GM12872 (cell line): ENCODE measurements at regions not wholly inside any gene's neighbourhood (a gene's known extent, or its start where the extent isn't known, plus 50 kb on each side); places are given as distances from the start of the nearest gene placed in this dataset.

Experiments
- CTCF ChIP-seq: IDR thresholded peaks from 3 replicates; pipeline ENCODE4 v1.5.1; 2011; ENCODE audit warnings: low read depth, mild to moderate bottlenecking, low read length, moderate library complexity; ENCODE audit not compliant: insufficient read depth

- no peak for TF ChIP-seq CTCF
Observed at GRCh38 chr3:18007980-18008379, 265.5 kb upstream of the TBC1D5 start.

DNA sequence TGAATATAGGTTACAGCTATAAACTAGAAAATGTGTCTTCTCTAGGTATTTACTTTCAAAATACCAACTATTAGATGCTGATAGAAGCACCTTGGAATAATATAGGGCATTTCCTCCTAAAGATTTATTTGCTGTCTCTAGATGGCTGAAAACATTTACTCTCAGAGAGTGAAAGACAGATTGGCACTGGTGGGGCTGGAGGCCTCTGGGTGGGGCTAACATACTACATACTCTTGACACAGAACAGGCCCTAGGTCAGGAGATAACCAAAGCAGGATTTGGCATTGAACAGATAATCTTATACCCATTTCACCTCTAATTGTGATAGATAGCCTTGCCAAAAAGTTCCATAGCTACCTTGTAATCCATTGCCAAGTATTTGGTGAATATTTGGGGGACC lies 253.3 kb upstream of the TBC1D5 start:
- no peak for TF ChIP-seq CTCF

- no peak for TF ChIP-seq CTCF
Observed at GRCh38 chr3:17994167-17994566, 251.7 kb upstream of the TBC1D5 start.

- TF ChIP-seq CTCF: no peak
Observed at GRCh38 chr3:17990390-17990789, 248.0 kb upstream of the TBC1D5 start.

GRCh38 chr3:17986348-17986816 lies 244.0 kb upstream of the TBC1D5 start:
- no peak for TF ChIP-seq CTCF

DNA sequence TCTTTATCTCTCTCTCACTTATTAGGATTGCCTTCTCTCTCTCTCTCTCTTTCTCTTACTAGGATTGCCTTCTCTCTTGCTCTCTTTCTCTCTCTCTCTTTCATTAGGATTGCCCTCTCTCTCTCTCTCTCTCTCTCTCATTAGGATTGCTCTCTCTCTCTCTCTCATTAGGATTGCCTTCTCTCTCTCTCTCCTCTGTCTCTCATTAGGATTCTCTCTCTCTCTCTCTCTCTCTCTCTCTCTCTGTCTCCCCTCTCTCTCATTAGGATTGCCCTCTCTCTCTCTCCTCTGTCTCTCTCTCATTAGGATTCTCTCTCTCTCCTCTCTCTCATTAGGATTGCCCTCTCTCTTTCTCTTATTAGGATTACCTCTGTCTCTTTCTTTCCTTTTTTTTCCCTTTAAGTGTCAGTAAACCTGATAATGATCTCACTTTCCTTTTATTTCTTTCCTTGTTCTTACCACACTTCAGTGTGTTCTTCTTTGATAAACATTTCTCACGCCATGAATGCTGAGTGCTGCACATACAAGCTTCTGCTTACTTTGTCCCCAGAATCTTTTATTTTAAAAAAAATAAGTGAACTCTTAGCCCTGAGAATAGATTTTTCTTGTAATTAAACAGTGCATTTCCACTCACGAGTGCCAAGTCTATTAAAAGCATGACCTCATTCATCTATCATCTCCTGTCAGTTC lies 243.4 kb upstream of the TBC1D5 start:
- TF ChIP-seq CTCF: no peak

DNA sequence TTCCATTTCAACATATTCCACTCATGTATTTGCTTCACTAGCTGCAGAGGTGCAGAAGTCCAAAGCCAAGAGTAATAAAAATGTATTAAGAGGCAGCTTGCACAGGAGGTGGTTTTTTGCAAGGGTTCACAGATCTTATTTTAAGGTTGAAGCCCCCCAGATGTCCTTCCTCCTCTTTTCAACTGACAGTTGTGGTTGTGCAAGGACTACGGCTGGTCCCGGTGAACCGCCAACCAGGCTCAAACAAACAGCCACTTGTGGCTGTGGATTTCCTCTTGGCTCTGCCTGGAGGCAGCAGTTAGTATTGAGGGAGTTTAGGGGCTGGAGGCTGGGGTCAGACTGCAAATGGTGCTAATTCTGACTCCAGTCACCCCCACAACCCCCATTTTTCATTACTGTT lies 240.7 kb upstream of the TBC1D5 start:
- TF ChIP-seq CTCF: no peak
